Body of pancreas (tissue), 4 donors: ENCODE measurements at regions not wholly inside any gene's neighbourhood (a gene's known extent, or its start where the extent isn't known, plus 50 kb on each side); places are given as distances from the start of the nearest gene placed in this dataset.

Experiments used
- POLR2A ChIP-seq, 3 donors: fragments of 450-650 bp; IDR thresholded peaks; one replicate each; pipeline ENCODE4 v1.6.1; 2016; ENCODE audit warnings: antibody characterized with exemption in 3 of 3, mild to moderate bottlenecking in 2 of 3
- TF ChIP-seq, protein P1 (sequence below), 7 experiments: fragments of 450-650 bp in 4 of 7; fragments of 200-600 bp in 3 of 7; sonication (generic) in 3 of 7; IDR thresholded peaks; one replicate each; pipeline ENCODE4 v1.5.1; 2016 to 2019; ENCODE audit warnings: antibody characterized with exemption in 7 of 7

- no peak for TF ChIP-seq POLR2A (IDR thresholded peaks at IDR 0.05)
- TF ChIP-seq, protein P1, sequence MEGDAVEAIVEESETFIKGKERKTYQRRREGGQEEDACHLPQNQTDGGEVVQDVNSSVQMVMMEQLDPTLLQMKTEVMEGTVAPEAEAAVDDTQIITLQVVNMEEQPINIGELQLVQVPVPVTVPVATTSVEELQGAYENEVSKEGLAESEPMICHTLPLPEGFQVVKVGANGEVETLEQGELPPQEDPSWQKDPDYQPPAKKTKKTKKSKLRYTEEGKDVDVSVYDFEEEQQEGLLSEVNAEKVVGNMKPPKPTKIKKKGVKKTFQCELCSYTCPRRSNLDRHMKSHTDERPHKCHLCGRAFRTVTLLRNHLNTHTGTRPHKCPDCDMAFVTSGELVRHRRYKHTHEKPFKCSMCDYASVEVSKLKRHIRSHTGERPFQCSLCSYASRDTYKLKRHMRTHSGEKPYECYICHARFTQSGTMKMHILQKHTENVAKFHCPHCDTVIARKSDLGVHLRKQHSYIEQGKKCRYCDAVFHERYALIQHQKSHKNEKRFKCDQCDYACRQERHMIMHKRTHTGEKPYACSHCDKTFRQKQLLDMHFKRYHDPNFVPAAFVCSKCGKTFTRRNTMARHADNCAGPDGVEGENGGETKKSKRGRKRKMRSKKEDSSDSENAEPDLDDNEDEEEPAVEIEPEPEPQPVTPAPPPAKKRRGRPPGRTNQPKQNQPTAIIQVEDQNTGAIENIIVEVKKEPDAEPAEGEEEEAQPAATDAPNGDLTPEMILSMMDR (IDR thresholded peaks at IDR 0.05): no peak
Measured at GRCh38 chr11:96841792-96842191, 452.0 kb downstream of the JRKL start.
